RPMI8226 (cell line): ENCODE measurements at regions not wholly inside any gene's neighbourhood (a gene's known extent, or its start where the extent isn't known, plus 50 kb on each side); places are given as distances from the start of the nearest gene placed in this dataset.
"Not testable (repeated sequence)": the region's sequence is repeated elsewhere in the genome, so short reads cannot be mapped to it uniquely, and the experiment has no call there.

Experiments
- DNase-seq: peaks from one replicate; pipeline ENCODE4 v3.0.0-alpha.2; 2015

- DNase-seq = no peak
These were observed 258.8 kb downstream of the PLOD2 start for GRCh38 chr3:145902166-145902565.

- no peak for DNase-seq
These were observed 257.4 kb downstream of the PLOD2 start for GRCh38 chr3:145903472-145904013.

- no peak for DNase-seq
These were observed 256.8 kb downstream of the PLOD2 start for GRCh38 chr3:145904138-145904537.

GRCh38 chr3:145906301-145906700 lies 254.7 kb downstream of the PLOD2 start:
- no peak for DNase-seq

- DNase-seq = no peak
These were observed 254.2 kb downstream of the PLOD2 start for GRCh38 chr3:145906755-145907154.

- DNase-seq = no peak
These were observed 250.0 kb downstream of the PLOD2 start for GRCh38 chr3:145911016-145911415.

- no peak for DNase-seq
These were observed 245.2 kb downstream of the PLOD2 start for GRCh38 chr3:145915787-145916186.

GRCh38 chr3:145927736-145928135 lies 233.2 kb downstream of the PLOD2 start:
- not testable (repeated sequence) for DNase-seq

GRCh38 chr3:145936971-145937370 lies 224.0 kb downstream of the PLOD2 start:
- no peak for DNase-seq

- DNase-seq = no peak
These were observed 221.6 kb downstream of the PLOD2 start for GRCh38 chr3:145939431-145939830.

GRCh38 chr3:145942052-145942451 lies 218.9 kb downstream of the PLOD2 start:
- no peak for DNase-seq

GRCh38 chr3:145943952-145944351 lies 217.0 kb downstream of the PLOD2 start:
- no peak for DNase-seq

GRCh38 chr3:145951441-145951840 lies 209.5 kb downstream of the PLOD2 start:
- no peak for DNase-seq

GRCh38 chr3:145952536-145952935 lies 208.4 kb downstream of the PLOD2 start:
- DNase-seq = no peak

GRCh38 chr3:145953316-145953715 lies 207.7 kb downstream of the PLOD2 start:
- no peak for DNase-seq

- no peak for DNase-seq
These were observed 201.4 kb downstream of the PLOD2 start for GRCh38 chr3:145959457-145960088.

- no peak for DNase-seq
These were observed 197.9 kb downstream of the PLOD2 start for GRCh38 chr3:145963111-145963510.

GRCh38 chr3:145967043-145967442 lies 193.9 kb downstream of the PLOD2 start:
- DNase-seq = no peak

GRCh38 chr3:145971186-145971585 lies 189.8 kb downstream of the PLOD2 start:
- no peak for DNase-seq

- no peak for DNase-seq
These were observed 188.1 kb downstream of the PLOD2 start for GRCh38 chr3:145972851-145973250.

GRCh38 chr3:145981056-145981455 lies 179.9 kb downstream of the PLOD2 start:
- DNase-seq = no peak

GRCh38 chr3:145983101-145983500 lies 177.9 kb downstream of the PLOD2 start:
- DNase-seq = no peak
